Activated CD4-positive, alpha-beta T cell treated with anti-CD3 and anti-CD28 coated beads, Interleukin-2, amount 50 U/mL, for 24 hours (primary cell): ENCODE measurements at regions not wholly inside any gene's neighbourhood (a gene's known extent, or its start where the extent isn't known, plus 50 kb on each side); places are given as distances from the start of the nearest gene placed in this dataset.

Experiments
- DNase-seq, 2 donors: peaks; one replicate each; pipeline ENCODE4 v3.0.0-alpha.2; 2020; ENCODE audit warnings: low read depth in 1 of 2, low spot score in 1 of 2

GRCh38 chr9:3732077-3733038 is 206.6 kb upstream of the RFX3 start:
- peak in 1 of 2 donors; percentile 53 for DNase-seq

DNA sequence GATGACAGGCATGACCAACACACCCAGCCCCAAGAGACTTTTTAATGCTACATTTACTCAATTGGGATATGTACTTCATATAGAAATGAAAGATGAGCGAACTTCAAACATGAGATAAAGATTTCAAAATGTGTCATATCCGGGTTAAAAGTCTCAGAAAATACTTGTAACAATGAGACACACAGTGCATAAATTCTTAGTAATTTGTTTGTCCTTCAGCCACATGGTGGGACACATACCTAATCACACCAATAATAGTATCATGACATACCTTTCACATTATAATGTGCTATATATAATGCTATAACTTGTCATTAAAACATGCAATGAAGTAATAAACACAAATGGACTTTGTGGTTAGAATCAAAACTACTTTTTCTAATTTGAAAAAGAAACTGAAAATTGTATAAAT is 204.7 kb upstream of the RFX3 start:
- no peak for DNase-seq

DNA sequence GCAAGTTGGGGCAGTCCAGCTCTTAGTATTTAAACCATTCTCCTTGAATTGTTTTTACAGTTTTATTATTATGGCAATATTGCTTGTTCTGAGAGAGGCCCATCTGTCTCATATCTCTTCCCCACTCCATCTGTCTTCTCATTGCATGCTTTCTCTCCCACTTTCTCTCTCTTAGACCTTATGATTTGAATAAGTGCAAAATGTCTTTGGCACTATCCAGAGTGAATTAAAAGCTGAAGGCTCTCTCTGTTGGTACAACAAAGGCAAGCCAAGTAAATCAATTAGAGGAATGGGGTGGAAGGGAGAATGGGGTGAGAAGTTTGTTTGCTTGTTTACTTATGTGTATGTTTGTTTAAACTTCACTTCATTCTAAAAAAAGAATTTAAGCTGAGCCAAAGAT is 195.3 kb upstream of the RFX3 start:
- no peak for DNase-seq

GRCh38 chr9:3719286-3719685 is 193.5 kb upstream of the RFX3 start:
- DNase-seq = no peak

DNA sequence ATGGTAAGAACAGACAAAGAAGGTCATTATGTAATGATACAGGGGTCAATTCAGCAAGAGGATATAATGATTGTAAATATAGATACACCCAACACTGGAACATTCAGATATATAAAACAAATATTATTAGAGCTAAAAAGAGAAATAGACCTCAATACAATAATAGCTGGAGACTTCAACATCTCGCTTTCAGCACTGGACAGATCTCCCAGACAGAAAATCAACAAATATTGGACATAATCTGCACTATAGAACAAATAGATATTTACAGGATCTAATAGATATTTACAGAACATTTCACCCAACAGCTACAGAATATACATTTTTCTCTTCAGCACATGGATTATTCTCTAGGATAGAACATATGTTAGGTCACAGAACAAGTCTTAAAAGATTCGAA is 190.6 kb upstream of the RFX3 start:
- no peak for DNase-seq

- DNase-seq = no peak
Measured at GRCh38 chr9:3708751-3709150, 182.9 kb upstream of the RFX3 start.

DNA sequence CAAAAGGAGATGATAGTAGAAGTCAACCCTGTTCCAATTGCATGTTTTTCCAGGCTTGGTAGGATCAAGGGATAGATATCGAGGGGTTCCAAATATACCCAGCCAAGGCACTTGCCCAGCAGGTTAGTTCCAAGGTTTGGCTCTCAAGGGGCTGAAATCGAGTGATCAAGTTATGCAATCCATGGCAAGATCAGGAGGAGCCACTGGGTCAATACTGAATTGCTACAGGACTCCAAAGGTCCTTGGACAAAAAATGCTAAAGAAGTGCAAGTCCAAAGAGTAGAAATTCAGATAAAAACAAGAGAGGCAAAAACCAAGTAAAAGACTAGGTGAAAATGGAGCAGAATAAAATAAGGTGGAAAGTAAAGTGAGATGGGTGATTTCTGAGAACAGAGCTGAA is 179.1 kb upstream of the RFX3 start:
- DNase-seq = no peak

- no peak for DNase-seq
Measured at GRCh38 chr9:3700772-3701171, 175.0 kb upstream of the RFX3 start.

GRCh38 chr9:3699883-3700282 is 174.1 kb upstream of the RFX3 start:
- DNase-seq = no peak

DNA sequence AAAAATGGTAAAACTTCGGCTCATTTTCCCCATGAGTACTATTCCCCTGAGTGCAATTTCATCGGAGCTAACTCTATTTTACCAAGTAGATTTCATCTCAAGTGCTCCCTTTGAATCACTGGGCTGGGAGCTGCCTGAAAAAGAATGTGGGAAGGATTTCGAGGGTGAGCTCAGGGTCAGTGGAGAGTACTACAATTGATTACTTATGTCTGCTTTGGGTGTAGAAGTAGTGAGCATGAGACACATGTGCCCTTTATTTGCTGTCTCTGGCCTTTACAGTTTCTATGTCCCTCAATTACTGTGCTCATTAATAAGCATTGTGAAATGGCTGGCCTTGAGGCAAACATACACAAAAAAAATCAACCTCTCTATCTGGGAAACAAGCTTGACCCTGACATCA is 172.7 kb upstream of the RFX3 start:
- no peak for DNase-seq

- no peak for DNase-seq
Measured at GRCh38 chr9:3698076-3698475, 172.3 kb upstream of the RFX3 start.

DNA sequence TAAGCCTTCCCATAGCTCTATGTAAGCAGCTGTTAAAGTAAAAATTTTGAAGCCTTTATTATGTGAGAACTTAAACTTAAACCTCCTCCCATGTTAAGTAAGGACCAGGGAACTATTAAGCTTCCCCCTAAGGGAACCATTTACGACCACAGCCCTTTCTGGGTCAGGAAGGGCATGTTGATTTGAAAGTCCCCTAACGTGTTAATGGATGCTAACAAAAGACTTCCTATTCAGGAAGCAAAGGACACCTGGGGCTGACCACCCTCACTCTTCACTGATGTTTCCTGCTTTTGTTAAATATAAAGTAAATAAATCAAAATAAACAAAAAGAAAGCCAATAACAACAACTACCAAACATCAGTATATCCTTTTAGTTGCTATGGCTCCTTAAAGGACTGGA is 170.6 kb upstream of the RFX3 start:
- no peak for DNase-seq

- no peak for DNase-seq
Measured at GRCh38 chr9:3692606-3693005, 166.8 kb upstream of the RFX3 start.

GRCh38 chr9:3689555-3689954 is 163.8 kb upstream of the RFX3 start:
- no peak for DNase-seq

DNA sequence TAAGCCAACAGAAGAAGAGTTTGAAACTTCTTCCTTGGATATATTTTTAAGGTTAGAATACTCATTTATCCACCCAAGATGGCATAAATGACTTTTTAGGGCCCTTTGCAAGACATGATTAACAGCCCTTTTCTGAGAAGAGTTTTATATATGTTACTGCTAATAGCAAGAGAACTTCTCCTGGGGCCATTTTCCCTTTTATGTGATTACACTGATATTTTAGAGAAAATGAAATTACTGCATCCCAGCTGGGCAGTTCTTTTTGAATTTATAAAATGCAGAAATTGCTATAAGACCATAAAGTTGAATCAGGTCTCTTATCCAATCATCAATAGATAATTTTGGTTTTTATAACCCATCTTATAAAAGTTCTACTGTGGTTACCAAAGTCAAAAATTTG is 161.3 kb upstream of the RFX3 start:
- DNase-seq = no peak

DNA sequence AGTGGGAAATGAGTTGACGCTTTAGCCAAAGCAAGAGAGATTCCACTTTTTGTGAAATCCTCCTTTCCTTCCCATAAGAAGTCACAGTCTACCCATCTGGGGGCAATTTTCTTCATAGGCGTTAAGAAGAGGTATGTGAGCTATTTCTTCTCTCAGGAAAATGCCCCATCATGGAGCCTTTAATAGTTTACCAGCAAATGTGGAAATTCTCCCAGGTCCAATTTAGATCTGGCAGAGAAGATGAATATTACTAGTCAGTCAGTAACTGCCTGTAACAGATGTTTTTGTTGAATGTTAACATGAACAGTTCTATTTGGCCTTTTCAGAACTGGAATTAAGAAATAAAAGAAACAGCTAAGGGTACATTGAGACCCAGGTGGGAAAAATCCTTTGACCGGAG is 156.4 kb upstream of the RFX3 start:
- no peak for DNase-seq

DNA sequence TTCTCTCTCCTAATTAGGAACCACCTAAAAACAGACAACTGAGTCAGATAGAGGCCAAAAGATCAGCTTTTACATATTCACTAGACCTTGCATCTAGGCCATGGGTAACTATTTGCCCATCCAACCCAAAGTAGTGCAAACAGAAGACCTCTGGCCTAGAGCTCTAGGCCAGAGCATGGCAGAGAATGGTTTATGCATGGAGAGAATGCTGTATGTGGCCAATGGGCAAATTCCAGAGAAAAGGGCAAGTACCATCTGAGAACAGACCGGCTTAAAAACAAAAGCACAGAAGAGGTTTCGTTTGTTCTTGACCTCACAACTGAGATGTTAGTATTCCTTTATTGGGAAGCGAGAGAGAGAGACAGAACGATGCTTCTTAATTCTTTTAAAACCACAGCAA is 151.7 kb upstream of the RFX3 start:
- no peak for DNase-seq

- no peak for DNase-seq
Measured at GRCh38 chr9:3676766-3677165, 151.0 kb upstream of the RFX3 start.

GRCh38 chr9:3675946-3676345 is 150.1 kb upstream of the RFX3 start:
- no peak for DNase-seq

- DNase-seq = no peak
Measured at GRCh38 chr9:3674561-3674960, 148.8 kb upstream of the RFX3 start.

DNA sequence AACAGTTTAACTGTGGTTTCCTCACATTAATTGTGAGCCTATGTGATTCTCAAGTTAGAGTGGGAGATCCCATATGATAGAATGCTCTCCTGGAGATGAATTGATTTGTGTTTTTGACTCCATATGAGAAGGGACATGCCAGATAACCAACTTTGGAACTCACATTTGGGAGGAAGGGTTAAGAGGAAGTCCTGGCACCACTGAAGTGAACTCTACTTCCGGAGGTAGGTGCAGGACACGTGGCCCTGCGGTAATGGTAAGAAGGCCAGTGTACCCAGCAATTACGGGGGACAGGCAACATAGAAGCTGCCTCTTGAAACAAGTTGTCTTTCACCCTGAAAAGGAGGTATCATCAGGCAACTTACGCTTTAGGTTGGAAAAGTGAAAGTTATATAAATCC is 146.6 kb upstream of the RFX3 start:
- DNase-seq = no peak

- no peak for DNase-seq
Measured at GRCh38 chr9:3664044-3664443, 138.2 kb upstream of the RFX3 start.

DNA sequence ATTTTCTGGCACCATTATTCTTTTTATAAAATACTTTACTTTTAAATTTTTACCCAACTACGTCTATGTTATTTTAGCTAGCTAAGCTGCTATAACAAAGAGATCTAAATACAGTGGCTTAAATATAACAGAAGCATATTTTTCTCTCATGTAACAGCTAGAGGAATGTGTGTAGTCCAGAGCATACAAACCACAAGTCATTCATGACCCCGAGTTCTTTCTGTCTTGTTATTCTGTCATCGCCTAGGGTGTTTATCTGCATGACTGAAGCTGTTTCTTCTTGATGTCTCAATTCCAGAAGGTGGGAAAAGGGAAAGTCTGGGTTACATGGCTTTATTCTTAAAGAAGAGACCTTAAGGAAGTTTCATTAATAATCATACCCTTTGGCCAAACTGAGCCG is 136.9 kb upstream of the RFX3 start:
- no peak for DNase-seq
